Peyer's patch (tissue), 4 donors: ENCODE measurements at regions not wholly inside any gene's neighbourhood (a gene's known extent, or its start where the extent isn't known, plus 50 kb on each side); places are given as distances from the start of the nearest gene placed in this dataset.
A peak's percentile ranks its signal among the peaks of the same experiment; 100 is the strongest.

Experiments used
- DNase-seq, 3 donors: peaks; one replicate each; pipeline ENCODE4 v3.0.0-alpha.2; 2017 to 2019
- H3K27ac ChIP-seq, 4 donors: fragments of 200-600 bp; sonication (generic); one replicate each; pipeline ENCODE4 v1.5.1; 2016 to 2019
- H3K27me3 ChIP-seq, 2 donors: fragments of 200-600 bp; sonication (generic); one replicate each; pipeline ENCODE4 v1.5.1; 2019
- H3K36me3 ChIP-seq, 3 donors: fragments of 200-600 bp; sonication (generic); one replicate each; pipeline ENCODE4 v1.5.1; 2016 to 2019
- H3K4me1 ChIP-seq, 4 donors: fragments of 200-600 bp; sonication (generic); one replicate each; pipeline ENCODE4 v1.5.1; 2016 to 2019
- H3K4me3 ChIP-seq, 4 donors: fragments of 200-600 bp; sonication (generic); 1 replicate in 3 of 4; 2 replicates in 1 of 4; pipeline ENCODE4 v1.5.1; 2016 to 2019; ENCODE audit warnings: mild to moderate bottlenecking in 1 of 4
- H3K9me3 ChIP-seq, 4 donors: fragments of 200-600 bp; sonication (generic); one replicate each; pipeline ENCODE4 v1.5.1; 2016 to 2019; ENCODE audit warnings: mild to moderate bottlenecking in 1 of 4
- POLR2A ChIP-seq, 2 donors: fragments of 450-650 bp; IDR thresholded peaks; one replicate each; pipeline ENCODE4 v1.5.1; 2017; ENCODE audit warnings: antibody characterized with exemption in 2 of 2, mild to moderate bottlenecking in 2 of 2, moderate library complexity in 2 of 2
- TF ChIP-seq, protein P1 (sequence below), 6 experiments: fragments of 450-650 bp in 4 of 6; fragments of 200-600 bp in 2 of 6; sonication (generic) in 1 of 6; IDR thresholded peaks; one replicate each; pipeline ENCODE4 v1.5.1; 2017 to 2019; ENCODE audit warnings: antibody characterized with exemption in 6 of 6, mild to moderate bottlenecking in 3 of 6, moderate library complexity in 1 of 6

DNA sequence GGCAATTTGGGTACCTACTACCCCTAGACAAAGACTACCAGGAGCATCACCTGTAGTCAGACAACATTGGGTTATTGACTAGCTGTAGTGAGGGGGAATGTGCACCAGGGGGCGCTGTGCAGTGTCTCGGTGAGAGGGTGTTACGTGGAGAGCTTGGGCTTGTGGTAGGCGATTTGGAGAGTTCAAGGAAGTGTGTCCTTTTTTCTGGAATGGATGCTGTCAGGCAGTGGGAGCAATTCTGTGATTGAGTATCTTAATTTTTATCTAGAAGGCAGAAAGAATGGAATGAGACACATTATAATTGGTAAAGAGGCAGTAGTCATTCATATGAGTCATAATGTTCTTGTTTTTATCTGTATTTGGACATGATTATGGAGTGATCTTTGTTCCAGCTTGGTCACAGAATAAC is 187.7 kb downstream of the GALC start:
- no peak overlapping the region for H3K27ac ChIP-seq
- no peak for DNase-seq
- TF ChIP-seq, protein P1, sequence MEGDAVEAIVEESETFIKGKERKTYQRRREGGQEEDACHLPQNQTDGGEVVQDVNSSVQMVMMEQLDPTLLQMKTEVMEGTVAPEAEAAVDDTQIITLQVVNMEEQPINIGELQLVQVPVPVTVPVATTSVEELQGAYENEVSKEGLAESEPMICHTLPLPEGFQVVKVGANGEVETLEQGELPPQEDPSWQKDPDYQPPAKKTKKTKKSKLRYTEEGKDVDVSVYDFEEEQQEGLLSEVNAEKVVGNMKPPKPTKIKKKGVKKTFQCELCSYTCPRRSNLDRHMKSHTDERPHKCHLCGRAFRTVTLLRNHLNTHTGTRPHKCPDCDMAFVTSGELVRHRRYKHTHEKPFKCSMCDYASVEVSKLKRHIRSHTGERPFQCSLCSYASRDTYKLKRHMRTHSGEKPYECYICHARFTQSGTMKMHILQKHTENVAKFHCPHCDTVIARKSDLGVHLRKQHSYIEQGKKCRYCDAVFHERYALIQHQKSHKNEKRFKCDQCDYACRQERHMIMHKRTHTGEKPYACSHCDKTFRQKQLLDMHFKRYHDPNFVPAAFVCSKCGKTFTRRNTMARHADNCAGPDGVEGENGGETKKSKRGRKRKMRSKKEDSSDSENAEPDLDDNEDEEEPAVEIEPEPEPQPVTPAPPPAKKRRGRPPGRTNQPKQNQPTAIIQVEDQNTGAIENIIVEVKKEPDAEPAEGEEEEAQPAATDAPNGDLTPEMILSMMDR (IDR thresholded peaks at IDR 0.05), result peak in 4 of 6 experiments; percentile 17 to 23 (median 20)
- TF ChIP-seq POLR2A (IDR thresholded peaks at IDR 0.05), result no peak
- H3K9me3 ChIP-seq, result no peaks in the 10 kb centered on the region
- no peak overlapping the region for H3K4me3 ChIP-seq
- H3K27me3 ChIP-seq, result no peaks in the 10 kb centered on the region
- no peaks in the 10 kb centered on the region for H3K36me3 ChIP-seq
- H3K4me1 ChIP-seq, result no peaks in the 10 kb centered on the region

DNA sequence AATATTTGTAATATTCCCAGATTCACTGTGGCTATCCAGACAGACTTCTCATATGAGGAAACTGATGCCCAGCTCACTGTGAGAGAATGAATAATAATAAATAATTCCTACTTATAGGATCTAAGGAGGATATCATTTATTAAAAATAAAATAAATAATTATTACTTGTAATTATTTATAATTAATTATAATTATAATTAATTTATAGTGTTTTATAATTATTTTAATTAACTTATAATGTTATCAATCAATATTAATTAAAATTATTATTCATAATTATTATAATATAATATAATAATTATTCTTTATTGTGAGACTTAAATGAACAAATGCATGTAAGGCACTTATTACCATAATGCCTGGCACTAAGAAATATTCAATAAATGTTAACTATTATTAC is 192.8 kb downstream of the GALC start:
- H3K36me3 ChIP-seq, result no peaks in the 10 kb centered on the region
- no peaks in the 10 kb centered on the region for H3K4me1 ChIP-seq
- no peak overlapping the region for H3K4me3 ChIP-seq
- no peak for DNase-seq
- TF ChIP-seq, protein P1 (IDR thresholded peaks at IDR 0.05), result no peak
- no peak for TF ChIP-seq POLR2A (IDR thresholded peaks at IDR 0.05)
- no peak overlapping the region for H3K27ac ChIP-seq
- no peaks in the 10 kb centered on the region for H3K27me3 ChIP-seq
- no peaks in the 10 kb centered on the region for H3K9me3 ChIP-seq

DNA sequence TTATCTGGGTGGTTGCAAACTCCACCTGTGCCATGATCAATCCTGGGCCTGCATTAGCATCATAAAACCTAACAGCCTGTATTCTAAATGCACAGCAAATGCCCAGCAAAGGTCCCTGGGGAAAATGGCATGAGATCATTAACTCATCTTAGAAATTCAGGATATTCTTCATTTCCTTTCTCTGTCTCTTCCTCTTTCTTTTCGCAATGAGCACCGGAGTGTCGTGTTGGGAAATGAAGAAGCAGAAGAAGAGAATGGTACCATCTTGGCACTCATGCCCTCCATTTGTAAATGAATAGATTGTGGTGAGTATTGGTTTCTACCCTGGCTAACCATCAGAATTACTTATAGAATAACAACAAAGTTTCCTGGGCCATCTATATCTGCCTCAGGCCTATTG is 193.6 kb downstream of the GALC start:
- TF ChIP-seq, protein P1 (IDR thresholded peaks at IDR 0.05), result no peak
- no peak for TF ChIP-seq POLR2A (IDR thresholded peaks at IDR 0.05)
- no peaks in the 10 kb centered on the region for H3K27me3 ChIP-seq
- no peak overlapping the region for H3K4me3 ChIP-seq
- H3K36me3 ChIP-seq, result no peaks in the 10 kb centered on the region
- no peaks in the 10 kb centered on the region for H3K9me3 ChIP-seq
- no peak overlapping the region for H3K27ac ChIP-seq
- H3K4me1 ChIP-seq, result no peaks in the 10 kb centered on the region
- DNase-seq, result no peak

DNA sequence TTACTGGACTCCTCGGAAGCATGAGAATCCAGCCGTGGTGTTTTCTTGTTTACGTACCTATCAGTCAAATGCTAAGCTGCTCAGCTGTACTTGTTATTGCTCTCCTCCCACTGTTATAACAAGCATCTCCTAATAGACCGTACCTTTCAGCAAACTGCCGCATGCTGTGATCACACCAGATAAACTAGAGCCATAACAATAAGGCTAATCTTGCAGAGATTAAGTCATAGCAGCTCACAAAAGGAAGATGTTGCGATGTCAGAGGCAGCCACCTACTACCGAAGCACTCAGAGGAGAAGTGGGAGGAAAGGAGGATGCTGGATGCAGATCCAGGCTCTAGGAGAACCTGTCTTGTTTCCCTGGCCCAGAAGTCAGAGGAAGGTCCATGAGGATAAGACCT is 196.0 kb downstream of the GALC start:
- DNase-seq, result no peak
- H3K27ac ChIP-seq, result no peak overlapping the region
- no peaks in the 10 kb centered on the region for H3K4me1 ChIP-seq
- H3K4me3 ChIP-seq, result no peak overlapping the region
- no peaks in the 10 kb centered on the region for H3K9me3 ChIP-seq
- TF ChIP-seq, protein P1 (IDR thresholded peaks at IDR 0.05), result no peak
- no peak for TF ChIP-seq POLR2A (IDR thresholded peaks at IDR 0.05)
- H3K27me3 ChIP-seq, result no peaks in the 10 kb centered on the region
- no peaks in the 10 kb centered on the region for H3K36me3 ChIP-seq

DNA sequence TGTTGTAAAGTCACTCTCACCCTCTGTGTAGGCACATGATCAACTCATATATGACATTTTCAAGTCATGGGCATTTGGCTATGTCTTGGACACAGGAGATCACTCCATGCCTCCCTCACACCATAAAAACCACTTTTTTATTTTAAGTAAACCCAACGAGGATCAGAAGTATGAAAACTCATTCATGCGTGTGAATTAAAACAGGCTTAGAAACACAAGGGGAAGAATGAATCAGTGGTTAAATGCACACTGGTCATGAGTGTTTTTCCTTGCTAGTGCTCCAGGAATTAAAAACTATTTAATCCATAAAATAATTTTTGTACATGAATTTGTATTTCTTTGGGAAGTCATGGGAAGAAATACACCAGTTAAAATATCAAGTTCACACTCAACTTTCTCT is 198.4 kb downstream of the GALC start:
- Histone ChIP-seq H3K27ac (no peak overlapping the region), H3K27me3 (no peaks in the 10 kb centered on the region), H3K36me3 (no peaks in the 10 kb centered on the region), H3K4me3 (no peak overlapping the region), H3K9me3 (no peaks in the 10 kb centered on the region), H3K4me1 (no peaks in the 10 kb centered on the region)
- TF ChIP-seq, protein P1 (IDR thresholded peaks at IDR 0.05), result no peak
- no peak for TF ChIP-seq POLR2A (IDR thresholded peaks at IDR 0.05)
- no peak for DNase-seq

DNA sequence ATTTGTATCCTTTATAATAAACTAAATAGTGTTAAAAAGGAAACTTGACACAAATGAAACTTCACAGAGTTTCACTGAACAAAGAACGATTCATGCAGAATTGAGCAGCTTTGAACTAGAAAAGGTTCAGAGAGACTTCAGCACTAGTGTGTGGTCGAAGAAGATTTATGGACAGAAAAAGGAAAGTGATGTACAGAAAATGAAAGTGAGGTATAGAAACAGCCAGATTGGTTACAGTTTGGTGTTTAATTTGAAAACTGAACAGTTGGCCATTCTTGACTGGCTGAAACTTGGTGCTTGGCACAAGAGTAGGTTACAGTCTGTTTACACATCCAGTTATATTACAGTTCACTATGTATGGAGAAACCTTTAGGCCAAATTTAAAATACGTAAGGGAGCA is 207.1 kb downstream of the GALC start:
- no peak overlapping the region for H3K4me3 ChIP-seq
- H3K27ac ChIP-seq, result no peak overlapping the region
- DNase-seq, result no peak
- no peaks in the 10 kb centered on the region for H3K4me1 ChIP-seq
- H3K9me3 ChIP-seq, result peaks cover 0 to 9% (median 0%) of the 10 kb centered on the region in 4 donors
- no peak for TF ChIP-seq POLR2A (IDR thresholded peaks at IDR 0.05)
- TF ChIP-seq, protein P1 (IDR thresholded peaks at IDR 0.05), result no peak
- H3K36me3 ChIP-seq, result no peaks in the 10 kb centered on the region
- no peaks in the 10 kb centered on the region for H3K27me3 ChIP-seq
